ENCODE measurements at regions not wholly inside any gene's neighbourhood (a gene's known extent, or its start where the extent isn't known, plus 50 kb on each side); places are given as distances from the start of the nearest gene placed in this dataset.

GRCh38 chr5:159825551-159826051 lies 90.7 kb upstream of the ADRA1B start:
- TF ChIP-seq MEF2A (IDR thresholded peaks at IDR 0.05; ENCODE audit: insufficient read depth, low read depth, low read length) (no peak), NR2F1 (conservative IDR thresholded peaks at IDR 0.05) (no peak), POLR2AphosphoS5 (IDR thresholded peaks at IDR 0.05; ENCODE audit: low read length) (no peak), YBX1 (IDR thresholded peaks at IDR 0.05) (no peak), POLR2AphosphoS2 (IDR thresholded peaks at IDR 0.05; ENCODE audit: low read depth, low read length) (no peak), MAX (IDR thresholded peaks at IDR 0.05; ENCODE audit: low read depth, low read length) (no peak), EZH2 (IDR thresholded peaks at IDR 0.05; ENCODE audit: borderline replicate concordance, control insufficient read depth, low read depth, low read length) (no peak), ATF2 (IDR thresholded peaks at IDR 0.05; ENCODE audit: low read length) (no peak), CBFB (IDR thresholded peaks at IDR 0.05; ENCODE audit: low read depth) (no peak), NR2C1 (IDR thresholded peaks at IDR 0.05) (no peak), PAX8 (IDR thresholded peaks at IDR 0.05) (no peak)
- SMC1A ChIA-PET (ENCODE audit: uncharacterized antibody, unreplicated experiment) = no interaction called here
- in situ Hi-C loops (cut with MboI) = no loop called here

More at GRCh38 chr5:159825551-159826051, 90.7 kb upstream of the ADRA1B start:
- H3K27me3 ChIP-seq (replicated peaks in 1 of 2; ENCODE audit: control insufficient read depth in 2 of 2, insufficient read depth in 2 of 2, low read length in 1 of 2) = no peaks in the 10 kb centered on the region
- FAIRE-seq (no peak), ATAC-seq (peak; percentile 55), DNase-seq (ENCODE audit: low read depth, low spot score) (peak; percentile 20)
- H4K20me1 ChIP-seq (ENCODE audit: control insufficient read depth, insufficient read depth) = no peaks in the 10 kb centered on the region
- H3K79me2 ChIP-seq (ENCODE audit: control insufficient read depth, insufficient read depth, low read length) = no peaks in the 10 kb centered on the region
- H3K9me3 ChIP-seq (replicated peaks; ENCODE audit: control insufficient read depth, insufficient read depth, low read length) = no peaks in the 10 kb centered on the region
- H3K4me3 ChIP-seq = no peak overlapping the region
- H3K36me3 ChIP-seq (ENCODE audit: control insufficient read depth in 2 of 2, insufficient read depth in 2 of 2, low read length in 1 of 2) = no peaks in the 10 kb centered on the region
- POLR2A ChIA-PET = no interaction called here
- intact Hi-C loops (cut with micrococcal nuclease; ENCODE audit: unreplicated experiment) = no loop called here
- no peak overlapping the region for H2AFZ ChIP-seq (ENCODE audit: control insufficient read depth, low read depth, low read length)
- BruUV-seq (replicated peaks) = no TSS peak
- 54% methylated on average over 3 of the region's 3 CpGs for WGBS (ENCODE audit: insufficient coverage, insufficient replicate concordance, low lambda C conversion rate, missing lambda C conversion rate)
- H3K4me2 ChIP-seq (ENCODE audit: control insufficient read depth, insufficient read depth) = no peak overlapping the region
- H3K27ac ChIP-seq (ENCODE audit: control insufficient read depth, insufficient read depth) = no peak overlapping the region
- no peak overlapping the region for H3K9ac ChIP-seq (ENCODE audit: control insufficient read depth, insufficient read depth, low read length)
- peaks cover 11% of the 10 kb centered on the region for H3K4me1 ChIP-seq (ENCODE audit: control insufficient read depth, insufficient read depth, low read length)
- RAD21 ChIA-PET (ENCODE audit: unreplicated experiment) = no interaction called here
- CTCF ChIA-PET = no interaction called here

Data from GM12878 (cell line).